ENCODE measurements at regions not wholly inside any gene's neighbourhood (a gene's known extent, or its start where the extent isn't known, plus 50 kb on each side); places are given as distances from the start of the nearest gene placed in this dataset.

- Histone ChIP-seq H3K27ac (no peak overlapping the region), H3K4me1 (no peaks in the 10 kb centered on the region), H3K36me3 (no peaks in the 10 kb centered on the region), H3K9me3 (no peaks in the 10 kb centered on the region), H3K4me3 (no peak overlapping the region), H3K27me3 (ENCODE audit: low read depth) (peaks cover 3% of the 10 kb centered on the region)
- intact Hi-C loops (cut with DNase I), result no loop called here
- DNase-seq (no peak), ATAC-seq (no peak)
- TF ChIP-seq CTCF (IDR thresholded peaks at IDR 0.05), result no peak
Observed at GRCh38 chr11:20260307-20260706, 100.0 kb upstream of the DBX1 start.

- intact Hi-C loops (cut with DNase I), result no loop called here
- Histone ChIP-seq H3K27me3 (ENCODE audit: low read depth) (peaks cover 3% of the 10 kb centered on the region), H3K9me3 (no peaks in the 10 kb centered on the region), H3K27ac (no peak overlapping the region), H3K4me3 (no peak overlapping the region), H3K4me1 (no peaks in the 10 kb centered on the region), H3K36me3 (no peaks in the 10 kb centered on the region)
- no peak for TF ChIP-seq CTCF (IDR thresholded peaks at IDR 0.05)
- no peak for DNase-seq
- ATAC-seq, result no peak
Observed at GRCh38 chr11:20259506-20259905, 99.2 kb upstream of the DBX1 start.

GRCh38 chr11:20258376-20258895 is 98.2 kb upstream of the DBX1 start:
- TF ChIP-seq CTCF (IDR thresholded peaks at IDR 0.05), result no peak
- ATAC-seq (no peak), DNase-seq (no peak)
- Histone ChIP-seq H3K27ac (no peak overlapping the region), H3K36me3 (no peaks in the 10 kb centered on the region), H3K4me3 (no peak overlapping the region), H3K9me3 (no peaks in the 10 kb centered on the region), H3K4me1 (no peaks in the 10 kb centered on the region), H3K27me3 (ENCODE audit: low read depth) (peaks cover 3% of the 10 kb centered on the region)
- intact Hi-C loops (cut with DNase I), result no loop called here

GRCh38 chr11:20256925-20257324 is 96.7 kb upstream of the DBX1 start:
- H3K36me3 ChIP-seq, result no peaks in the 10 kb centered on the region
- no peaks in the 10 kb centered on the region for H3K9me3 ChIP-seq
- DNase-seq (no peak), ATAC-seq (no peak)
- H3K27ac ChIP-seq, result no peak overlapping the region
- H3K4me1 ChIP-seq, result no peaks in the 10 kb centered on the region
- peaks cover 3% of the 10 kb centered on the region for H3K27me3 ChIP-seq (ENCODE audit: low read depth)
- intact Hi-C loops (cut with DNase I), result no loop called here
- H3K4me3 ChIP-seq, result no peak overlapping the region
- TF ChIP-seq CTCF (IDR thresholded peaks at IDR 0.05), result no peak

- TF ChIP-seq CTCF (IDR thresholded peaks at IDR 0.05), result no peak
- no peaks in the 10 kb centered on the region for H3K4me1 ChIP-seq
- peaks cover 3% of the 10 kb centered on the region for H3K27me3 ChIP-seq (ENCODE audit: low read depth)
- H3K27ac ChIP-seq, result no peak overlapping the region
- ATAC-seq (no peak), DNase-seq (no peak)
- H3K4me3 ChIP-seq, result no peak overlapping the region
- intact Hi-C loops (cut with DNase I), result no loop called here
- no peaks in the 10 kb centered on the region for H3K9me3 ChIP-seq
- no peaks in the 10 kb centered on the region for H3K36me3 ChIP-seq
Observed at GRCh38 chr11:20253796-20254195, 93.5 kb upstream of the DBX1 start.

GRCh38 chr11:20251496-20251895 is 91.2 kb upstream of the DBX1 start:
- no peak for DNase-seq
- Histone ChIP-seq H3K4me3 (no peak overlapping the region), H3K27ac (no peak overlapping the region), H3K4me1 (no peaks in the 10 kb centered on the region), H3K27me3 (ENCODE audit: low read depth) (peaks cover 2% of the 10 kb centered on the region), H3K36me3 (no peaks in the 10 kb centered on the region), H3K9me3 (no peaks in the 10 kb centered on the region)
- no peak for TF ChIP-seq CTCF (IDR thresholded peaks at IDR 0.05)
- intact Hi-C loops (cut with DNase I), result no loop called here
- no peak for ATAC-seq
